ENCODE measurements at regions not wholly inside any gene's neighbourhood (a gene's known extent, or its start where the extent isn't known, plus 50 kb on each side); places are given as distances from the start of the nearest gene placed in this dataset.

DNA sequence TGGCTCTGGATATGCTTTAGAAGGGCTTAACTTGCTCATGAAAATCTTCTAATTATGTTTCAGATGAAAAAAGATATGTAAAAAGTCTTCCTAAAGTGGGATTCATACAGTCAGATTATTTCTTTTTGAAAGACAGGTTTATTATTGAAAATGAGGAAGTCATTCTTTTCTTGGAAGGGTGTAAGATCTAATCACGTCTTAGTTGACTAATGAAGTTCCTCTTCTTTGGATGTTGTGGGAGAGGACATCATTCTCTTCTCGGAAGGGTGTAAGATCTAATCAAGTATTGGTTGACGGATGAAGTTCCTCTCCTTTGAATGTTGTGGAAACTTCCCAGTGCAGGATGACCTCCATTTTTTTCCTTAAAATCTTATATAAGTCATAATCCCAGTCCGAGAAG, 74.9 kb downstream of the ALG10 start:
- Histone ChIP-seq H3K4me3 (no peak overlapping the region), H3K9me3 (no peaks in the 10 kb centered on the region), H3K4me1 (no peaks in the 10 kb centered on the region), H3K27ac (no peak overlapping the region), H3K27me3 (no peaks in the 10 kb centered on the region), H3K9ac (ENCODE audit: low read depth in 2 of 2, low read length in 2 of 2) (no peak overlapping the region), H3K36me3 (no peaks in the 10 kb centered on the region)
- no peak for TF ChIP-seq CTCF (IDR thresholded peaks at IDR 0.05)
- intact Hi-C loops (cut with DNase I): no loop called here
- DNase-seq: no peak

DNA sequence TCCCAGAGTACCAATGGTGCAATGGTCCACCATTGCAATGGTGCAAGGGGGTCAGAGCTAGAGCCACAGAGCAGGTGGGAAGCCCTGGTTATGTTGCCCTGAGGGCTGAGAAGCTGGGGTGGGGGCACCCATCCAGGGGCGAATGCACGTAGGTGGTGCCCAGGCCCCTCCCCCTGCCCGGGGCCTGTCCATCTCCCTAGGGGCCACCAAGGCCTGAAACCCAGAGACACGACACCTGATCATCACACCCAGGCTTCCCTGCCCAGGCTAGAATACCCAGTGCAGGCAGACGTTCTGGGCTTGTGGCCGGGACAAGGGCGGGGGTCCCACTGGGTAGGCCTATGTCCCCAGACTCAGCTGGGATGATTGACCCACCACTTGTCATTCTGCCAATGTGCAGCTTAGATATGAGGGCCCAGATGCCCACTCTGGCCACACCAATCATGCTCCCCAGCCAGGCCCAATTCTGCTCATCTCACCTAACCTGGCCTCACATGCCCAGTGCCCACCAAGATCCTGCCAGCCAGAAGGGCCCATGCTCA, 83.2 kb downstream of the ALG10 start:
- Histone ChIP-seq H3K9me3 (no peaks in the 10 kb centered on the region), H3K4me3 (no peak overlapping the region), H3K9ac (ENCODE audit: low read depth in 2 of 2, low read length in 2 of 2) (no peak overlapping the region), H3K36me3 (no peaks in the 10 kb centered on the region), H3K27ac (no peak overlapping the region), H3K27me3 (no peaks in the 10 kb centered on the region), H3K4me1 (no peaks in the 10 kb centered on the region)
- intact Hi-C loops (cut with DNase I): no loop called here
- no peak for DNase-seq
- TF ChIP-seq CTCF (IDR thresholded peaks at IDR 0.05): no peak

GRCh38 chr12:34106172-34106571, 83.9 kb downstream of the ALG10 start:
- intact Hi-C loops (cut with DNase I): no loop called here
- no peak for TF ChIP-seq CTCF (IDR thresholded peaks at IDR 0.05)

GRCh38 chr12:34107016-34107415, 84.7 kb downstream of the ALG10 start:
- H3K4me3 ChIP-seq: no peak overlapping the region
- H3K36me3 ChIP-seq: no peaks in the 10 kb centered on the region
- H3K4me1 ChIP-seq: no peaks in the 10 kb centered on the region
- no peak overlapping the region for H3K27ac ChIP-seq
- DNase-seq: no peak
- no peak for TF ChIP-seq CTCF (IDR thresholded peaks at IDR 0.05)
- no peaks in the 10 kb centered on the region for H3K27me3 ChIP-seq
- intact Hi-C loops (cut with DNase I): no loop called here
- no peak overlapping the region for H3K9ac ChIP-seq (ENCODE audit: low read depth in 2 of 2, low read length in 2 of 2)
- no peaks in the 10 kb centered on the region for H3K9me3 ChIP-seq

More at GRCh38 chr12:34106172-34106571, 83.9 kb downstream of the ALG10 start:
- no peak for DNase-seq
- Histone ChIP-seq H3K27me3 (no peaks in the 10 kb centered on the region), H3K36me3 (no peaks in the 10 kb centered on the region), H3K27ac (no peak overlapping the region), H3K9me3 (no peaks in the 10 kb centered on the region), H3K4me3 (no peak overlapping the region), H3K4me1 (no peaks in the 10 kb centered on the region), H3K9ac (ENCODE audit: low read depth in 2 of 2, low read length in 2 of 2) (no peak overlapping the region)

DNA sequence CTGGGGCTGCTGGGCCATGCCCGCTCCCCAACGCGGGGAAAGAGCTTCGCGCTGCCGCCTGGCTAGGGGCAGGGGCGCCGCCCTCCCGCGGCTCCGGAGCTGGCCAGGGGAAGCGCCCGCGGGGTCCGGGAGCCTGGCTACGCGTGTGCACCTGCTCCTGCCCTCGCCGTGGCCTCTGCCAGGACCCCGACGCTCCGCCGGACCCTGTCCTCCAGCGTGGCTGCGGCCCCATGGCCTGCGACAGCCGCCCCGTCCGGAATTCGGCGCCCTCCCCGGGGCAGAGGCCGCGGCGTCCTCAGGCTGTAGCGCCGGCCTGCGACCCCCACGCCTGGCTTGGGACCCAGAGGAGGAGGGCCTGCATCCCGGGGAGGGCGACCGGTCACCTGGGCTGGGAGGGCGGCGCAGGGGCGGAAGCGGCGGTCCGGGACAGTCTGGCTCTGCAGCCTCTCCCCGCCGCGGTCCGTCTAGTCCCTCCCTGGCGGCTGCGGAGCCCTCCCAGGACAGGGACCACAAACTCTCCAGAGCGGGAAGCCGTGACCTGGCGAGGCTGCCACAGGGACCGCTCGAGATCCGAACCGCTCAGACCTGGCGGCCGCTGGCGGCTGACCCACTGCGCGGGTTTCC, 85.6 kb downstream of the ALG10 start:
- Histone ChIP-seq H3K36me3 (no peaks in the 10 kb centered on the region), H3K4me3 (no peak overlapping the region), H3K27me3 (no peaks in the 10 kb centered on the region), H3K4me1 (no peaks in the 10 kb centered on the region), H3K9ac (ENCODE audit: low read depth in 2 of 2, low read length in 2 of 2) (no peak overlapping the region), H3K9me3 (no peaks in the 10 kb centered on the region), H3K27ac (no peak overlapping the region)
- no peak for DNase-seq
- TF ChIP-seq CTCF (IDR thresholded peaks at IDR 0.05): no peak
- intact Hi-C loops (cut with DNase I): no loop called here
